Thymus (tissue), 11 donors: ENCODE measurements at regions not wholly inside any gene's neighbourhood (a gene's known extent, or its start where the extent isn't known, plus 50 kb on each side); places are given as distances from the start of the nearest gene placed in this dataset.

Source experiments
- DNase-seq, 9 donors: peaks; one replicate each; pipeline ENCODE4 v3.0.0-alpha.2; 2013; ENCODE audit warnings: low spot score in 9 of 9, low read depth in 6 of 9, missing footprints in 1 of 9
- H3K27ac ChIP-seq, 2 donors: one replicate each; pipeline ENCODE4 v1.5.1; 2013; ENCODE audit warnings: control low read depth in 1 of 2, low read depth in 1 of 2, low read length in 1 of 2, mild to moderate bottlenecking in 1 of 2, moderate library complexity in 1 of 2
- H3K27me3 ChIP-seq, 2 donors: one replicate each; pipeline ENCODE4 v1.5.1; 2013; ENCODE audit warnings: low read length in 1 of 2; ENCODE audit not compliant: control insufficient read depth in 2 of 2, insufficient read depth in 1 of 2
- H3K36me3 ChIP-seq, 2 donors: one replicate each; pipeline ENCODE4 v1.5.1; 2013; ENCODE audit warnings: low read length in 1 of 2, mild to moderate bottlenecking in 1 of 2, moderate library complexity in 1 of 2; ENCODE audit not compliant: control insufficient read depth in 2 of 2, insufficient read depth in 2 of 2
- H3K4me1 ChIP-seq, 2 donors: one replicate each; pipeline ENCODE4 v1.5.1; 2013; ENCODE audit warnings: low read length in 2 of 2; ENCODE audit not compliant: control insufficient read depth in 2 of 2, insufficient read depth in 2 of 2
- H3K4me3 ChIP-seq, 2 donors: one replicate each; pipeline ENCODE4 v1.5.1; 2013; ENCODE audit warnings: low read length in 2 of 2, control low read depth in 1 of 2, mild to moderate bottlenecking in 1 of 2
- H3K9me3 ChIP-seq, 2 donors: one replicate each; pipeline ENCODE4 v1.5.1; 2013; ENCODE audit warnings: low read length in 1 of 2, mild to moderate bottlenecking in 1 of 2; ENCODE audit not compliant: control insufficient read depth in 2 of 2, insufficient read depth in 1 of 2
- WGBS: extraction: QIAGEN DNeasy Blood & Tissue Kit; methylation state at CpG from one replicate; pipeline ENCODE4 v1.1.7; 2013; 5-methylcytosine and 5-hydroxymethylcytosine counted together
- donor health status: healthy.

- no peaks in the 10 kb centered on the region for H3K4me1 ChIP-seq
- WGBS = 92% methylated on average over 6 of the region's 6 CpGs
- no peak overlapping the region for H3K27ac ChIP-seq
- H3K27me3 ChIP-seq = peaks cover 0 to 4% of the 10 kb centered on the region in 2 donors
- no peak for DNase-seq
- H3K9me3 ChIP-seq = no peaks in the 10 kb centered on the region
- H3K4me3 ChIP-seq = no peak overlapping the region
- no peaks in the 10 kb centered on the region for H3K36me3 ChIP-seq
These were observed 435.6 kb upstream of the NFE2L3 start for GRCh38 chr7:25716421-25716820.

- H3K27ac ChIP-seq = no peak overlapping the region
- WGBS = 81% methylated on average over 4 of the region's 4 CpGs
- no peak for DNase-seq
- peaks cover 0 to 7% of the 10 kb centered on the region in 2 donors for H3K27me3 ChIP-seq
- H3K4me3 ChIP-seq = no peak overlapping the region
- H3K36me3 ChIP-seq = no peaks in the 10 kb centered on the region
- H3K4me1 ChIP-seq = no peaks in the 10 kb centered on the region
- no peaks in the 10 kb centered on the region for H3K9me3 ChIP-seq
These were observed 433.4 kb upstream of the NFE2L3 start for GRCh38 chr7:25718596-25718995.

GRCh38 chr7:25719190-25719896 is 432.7 kb upstream of the NFE2L3 start:
- 96% methylated on average over 5 of the region's 5 CpGs for WGBS
- Histone ChIP-seq H3K4me3 (no peak overlapping the region), H3K36me3 (no peaks in the 10 kb centered on the region), H3K27ac (no peak overlapping the region), H3K9me3 (no peaks in the 10 kb centered on the region), H3K27me3 (peaks cover 0 to 7% of the 10 kb centered on the region in 2 donors), H3K4me1 (no peaks in the 10 kb centered on the region)
- no peak for DNase-seq

GRCh38 chr7:25720427-25720826 is 431.6 kb upstream of the NFE2L3 start:
- no peaks in the 10 kb centered on the region for H3K9me3 ChIP-seq
- no peaks in the 10 kb centered on the region for H3K4me1 ChIP-seq
- WGBS = 70% methylated on average over 2 of the region's 2 CpGs
- no peak overlapping the region for H3K27ac ChIP-seq
- H3K36me3 ChIP-seq = no peaks in the 10 kb centered on the region
- DNase-seq = no peak
- no peak overlapping the region for H3K4me3 ChIP-seq
- H3K27me3 ChIP-seq = peaks cover 0 to 7% of the 10 kb centered on the region in 2 donors

GRCh38 chr7:25722856-25723255 is 429.1 kb upstream of the NFE2L3 start:
- no peaks in the 10 kb centered on the region for H3K4me1 ChIP-seq
- H3K36me3 ChIP-seq = no peaks in the 10 kb centered on the region
- no peak for DNase-seq
- H3K4me3 ChIP-seq = no peak overlapping the region
- H3K27ac ChIP-seq = no peak overlapping the region
- 84% methylated on average over 1 of the region's 1 CpG for WGBS
- H3K27me3 ChIP-seq = peaks cover 0 to 7% of the 10 kb centered on the region in 2 donors
- H3K9me3 ChIP-seq = no peaks in the 10 kb centered on the region

- H3K27ac ChIP-seq = no peak overlapping the region
- no peak overlapping the region for H3K4me3 ChIP-seq
- H3K27me3 ChIP-seq = peaks cover 0 to 2% of the 10 kb centered on the region in 2 donors
- no peak for DNase-seq
- H3K36me3 ChIP-seq = no peaks in the 10 kb centered on the region
- 96% methylated on average over 2 of the region's 2 CpGs for WGBS
- H3K9me3 ChIP-seq = no peaks in the 10 kb centered on the region
- no peaks in the 10 kb centered on the region for H3K4me1 ChIP-seq
These were observed 426.5 kb upstream of the NFE2L3 start for GRCh38 chr7:25725451-25725850.

- Histone ChIP-seq H3K4me3 (no peak overlapping the region), H3K27me3 (peaks cover 0 to 2% of the 10 kb centered on the region in 2 donors), H3K9me3 (no peaks in the 10 kb centered on the region), H3K4me1 (no peaks in the 10 kb centered on the region), H3K27ac (no peak overlapping the region), H3K36me3 (no peaks in the 10 kb centered on the region)
- 81% methylated on average over 8 of the region's 8 CpGs for WGBS
- DNase-seq = no peak
These were observed 425.7 kb upstream of the NFE2L3 start for GRCh38 chr7:25726170-25726780.

- no peaks in the 10 kb centered on the region for H3K4me1 ChIP-seq
- no peaks in the 10 kb centered on the region for H3K36me3 ChIP-seq
- H3K27me3 ChIP-seq = peaks cover 0 to 2% of the 10 kb centered on the region in 2 donors
- no peaks in the 10 kb centered on the region for H3K9me3 ChIP-seq
- no peak overlapping the region for H3K4me3 ChIP-seq
- 93% methylated on average over 8 of the region's 8 CpGs for WGBS
- no peak for DNase-seq
- H3K27ac ChIP-seq = no peak overlapping the region
These were observed 425.2 kb upstream of the NFE2L3 start for GRCh38 chr7:25726781-25727311.

GRCh38 chr7:25727446-25727845 is 424.6 kb upstream of the NFE2L3 start:
- WGBS = 49% methylated on average over 2 of the region's 2 CpGs
- H3K9me3 ChIP-seq = no peaks in the 10 kb centered on the region
- H3K36me3 ChIP-seq = no peaks in the 10 kb centered on the region
- peaks cover 0 to 2% of the 10 kb centered on the region in 2 donors for H3K27me3 ChIP-seq
- no peaks in the 10 kb centered on the region for H3K4me1 ChIP-seq
- DNase-seq = no peak
- no peak overlapping the region for H3K4me3 ChIP-seq
- H3K27ac ChIP-seq = no peak overlapping the region
